ENCODE measurements at regions not wholly inside any gene's neighbourhood (a gene's known extent, or its start where the extent isn't known, plus 50 kb on each side); places are given as distances from the start of the nearest gene placed in this dataset.

- no peak for DNase-seq (ENCODE audit: low read depth)
- no peak overlapping the region for H3K4me3 ChIP-seq (ENCODE audit: low read depth, low read length)
- no peak for TF ChIP-seq CTCF (IDR thresholded peaks at IDR 0.05; ENCODE audit: insufficient read depth, low read depth, low read length, missing control alignments)
These were observed 159.5 kb upstream of the OLIG3 start for GRCh38 chr6:137653706-137654059.

GRCh38 chr6:137654365-137654981 is 160.3 kb upstream of the OLIG3 start:
- no peak overlapping the region for H3K4me3 ChIP-seq (ENCODE audit: low read depth, low read length)
- no peak for DNase-seq (ENCODE audit: low read depth)
- TF ChIP-seq CTCF (IDR thresholded peaks at IDR 0.05; ENCODE audit: insufficient read depth, low read depth, low read length, missing control alignments): no peak

GRCh38 chr6:137655291-137655690 is 161.1 kb upstream of the OLIG3 start:
- H3K4me3 ChIP-seq (ENCODE audit: low read depth, low read length): no peak overlapping the region
- no peak for DNase-seq (ENCODE audit: low read depth)
- no peak for TF ChIP-seq CTCF (IDR thresholded peaks at IDR 0.05; ENCODE audit: insufficient read depth, low read depth, low read length, missing control alignments)

- no peak for DNase-seq (ENCODE audit: low read depth)
- H3K4me3 ChIP-seq (ENCODE audit: low read depth, low read length): no peak overlapping the region
- no peak for TF ChIP-seq CTCF (IDR thresholded peaks at IDR 0.05; ENCODE audit: insufficient read depth, low read depth, low read length, missing control alignments)
These were observed 162.5 kb upstream of the OLIG3 start for GRCh38 chr6:137656735-137657134.

- H3K4me3 ChIP-seq (ENCODE audit: low read depth, low read length): no peak overlapping the region
- no peak for TF ChIP-seq CTCF (IDR thresholded peaks at IDR 0.05; ENCODE audit: insufficient read depth, low read depth, low read length, missing control alignments)
- DNase-seq (ENCODE audit: low read depth): peak; percentile 32
These were observed 163.2 kb upstream of the OLIG3 start for GRCh38 chr6:137657351-137657911.

- no peak overlapping the region for H3K4me3 ChIP-seq (ENCODE audit: low read depth, low read length)
- no peak for DNase-seq (ENCODE audit: low read depth)
- no peak for TF ChIP-seq CTCF (IDR thresholded peaks at IDR 0.05; ENCODE audit: insufficient read depth, low read depth, low read length, missing control alignments)
These were observed 164.1 kb upstream of the OLIG3 start for GRCh38 chr6:137658287-137658686.

- DNase-seq (ENCODE audit: low read depth): no peak
- TF ChIP-seq CTCF (IDR thresholded peaks at IDR 0.05; ENCODE audit: insufficient read depth, low read depth, low read length, missing control alignments): no peak
- no peak overlapping the region for H3K4me3 ChIP-seq (ENCODE audit: low read depth, low read length)
These were observed 165.7 kb upstream of the OLIG3 start for GRCh38 chr6:137659871-137660270.
